ENCODE measurements at regions not wholly inside any gene's neighbourhood (a gene's known extent, or its start where the extent isn't known, plus 50 kb on each side); places are given as distances from the start of the nearest gene placed in this dataset.

GRCh38 chr14:36069535-36069900 is 107.0 kb downstream of the PTCSC3 start:
- WGBS, 2 donors = 28 to 31% methylated on average over 2 of the region's 2 CpGs
- no peak overlapping the region for H3K4me3 ChIP-seq (ENCODE audit: low read depth, poor library complexity, severe bottlenecking)
- intact Hi-C loops (cut with DNase I; ENCODE audit: low total_unique reads) = no loop called here
- TF ChIP-seq CTCF (IDR thresholded peaks at IDR 0.05) (no peak), POLR2A (IDR thresholded peaks at IDR 0.05) (no peak)
- no peak for DNase-seq (ENCODE audit: low spot score in 2 of 2)

GRCh38 chr14:36068777-36069534 is 107.6 kb downstream of the PTCSC3 start:
- 35 to 44% methylated on average over 11 of the region's 11 CpGs for WGBS, 2 donors
- H3K4me3 ChIP-seq (ENCODE audit: low read depth, poor library complexity, severe bottlenecking) = no peak overlapping the region
- TF ChIP-seq CTCF (IDR thresholded peaks at IDR 0.05) (no peak), POLR2A (IDR thresholded peaks at IDR 0.05) (no peak)
- DNase-seq (ENCODE audit: low spot score in 2 of 2) = no peak
- intact Hi-C loops (cut with DNase I; ENCODE audit: low total_unique reads) = no loop called here

GRCh38 chr14:36067428-36068187 is 108.9 kb downstream of the PTCSC3 start:
- WGBS, 2 donors = 68 to 75% methylated on average over 4 of the region's 4 CpGs
- intact Hi-C loops (cut with DNase I; ENCODE audit: low total_unique reads) = no loop called here
- DNase-seq (ENCODE audit: low spot score in 2 of 2) = no peak
- no peak overlapping the region for H3K4me3 ChIP-seq (ENCODE audit: low read depth, poor library complexity, severe bottlenecking)
- TF ChIP-seq POLR2A (IDR thresholded peaks at IDR 0.05) (no peak), CTCF (IDR thresholded peaks at IDR 0.05) (no peak)

- WGBS, 2 donors = 76% methylated on average over 4 of the region's 4 CpGs
- H3K4me3 ChIP-seq (ENCODE audit: low read depth, poor library complexity, severe bottlenecking) = no peak overlapping the region
- intact Hi-C loops (cut with DNase I; ENCODE audit: low total_unique reads) = no loop called here
- DNase-seq (ENCODE audit: low spot score in 2 of 2) = no peak
- no peak for TF ChIP-seq CTCF (IDR thresholded peaks at IDR 0.05)
- no peak for TF ChIP-seq POLR2A (IDR thresholded peaks at IDR 0.05)
These were observed 109.9 kb downstream of the PTCSC3 start for GRCh38 chr14:36066636-36067035.

- 62 to 83% methylated on average over 3 of the region's 3 CpGs for WGBS, 2 donors
- no peak overlapping the region for H3K4me3 ChIP-seq (ENCODE audit: low read depth, poor library complexity, severe bottlenecking)
- TF ChIP-seq POLR2A (IDR thresholded peaks at IDR 0.05) (no peak), CTCF (IDR thresholded peaks at IDR 0.05) (no peak)
- no peak for DNase-seq (ENCODE audit: low spot score in 2 of 2)
- intact Hi-C loops (cut with DNase I; ENCODE audit: low total_unique reads) = no loop called here
These were observed 110.7 kb downstream of the PTCSC3 start for GRCh38 chr14:36065831-36066230.

All from lower leg skin (tissue), 4 donors.